SK-N-SH (cell line): ENCODE measurements at regions not wholly inside any gene's neighbourhood (a gene's known extent, or its start where the extent isn't known, plus 50 kb on each side); places are given as distances from the start of the nearest gene placed in this dataset.

Experiments used
- CTCF ChIA-PET: fragments of 300-600, 350-600 bp; formaldehyde crosslinking; extraction: SDS; loops from one replicate; lab custom pipeline; 2021; lab: Yijun Ruan, JAX
- POLR2A ChIA-PET: fragments of 350-600 bp; sonication (Branson Sonifier 250); formaldehyde crosslinking; extraction: SDS; loops from one replicate; lab custom pipeline; 2020; ENCODE audit warnings: antibody characterized with exemption, inconsistent platforms; lab: Yijun Ruan, JAX
- DNase-seq: peaks from one replicate; pipeline ENCODE4 v3.0.0; 2012
- H2AFZ ChIP-seq: fragments of 200-600 bp; sonication (generic); 2 replicates; pipeline ENCODE4 v1.8.1; 2016; ENCODE audit warnings: antibody characterized with exemption, mild to moderate bottlenecking, low read depth
- H3F3A ChIP-seq: fragments of 200-600 bp; sonication (generic); replicated peaks from 2 replicates; pipeline ENCODE3; 2016; ENCODE audit warnings: antibody characterized with exemption, mild to moderate bottlenecking; ENCODE audit not compliant: insufficient read depth
- H3K27ac ChIP-seq, 2 experiments: fragments of 200-500 bp in 1 of 2; fragments of 200-600 bp in 1 of 2; sonication (Bioruptor generic) in 1 of 2; sonication (generic), shearing (Covaris generic) in 1 of 2; 2 replicates each; pipeline versions ENCODE4 v1.5.1 to v1.6.1; 2014 to 2016; ENCODE audit warnings: low read depth in 2 of 2, inconsistent platforms in 1 of 2, low read length in 1 of 2, mild to moderate bottlenecking in 1 of 2, mixed read lengths in 1 of 2
- H3K27me3 ChIP-seq: fragments of 200-600 bp; sonication (generic), shearing (Covaris generic); 2 replicates; pipeline ENCODE4 v1.6.1; 2016; ENCODE audit warnings: mixed run types; ENCODE audit not compliant: insufficient read depth
- H3K36me3 ChIP-seq, 2 experiments: fragments of 200-500 bp in 1 of 2; fragments of 200-600 bp in 1 of 2; sonication (Bioruptor generic) in 1 of 2; sonication (generic) in 1 of 2; replicated peaks in 1 of 2; 2 replicates each; pipeline versions ENCODE3 to v1.5.1; 2014 to 2016; ENCODE audit warnings: low read length in 1 of 2, mild to moderate bottlenecking in 1 of 2; ENCODE audit not compliant: insufficient read depth in 2 of 2, control insufficient read depth in 1 of 2
- H3K4me1 ChIP-seq, 2 experiments: fragments of 200-500 bp in 1 of 2; fragments of 200-600 bp in 1 of 2; sonication (Bioruptor generic) in 1 of 2; sonication (generic), shearing (Covaris generic) in 1 of 2; 2 replicates each; pipeline versions ENCODE4 v1.5.1 to v1.6.1; 2014 to 2016; ENCODE audit warnings: low read depth in 1 of 2, low read length in 1 of 2, mixed run types in 1 of 2; ENCODE audit not compliant: insufficient read depth in 2 of 2, control insufficient read depth in 1 of 2
- H3K4me2 ChIP-seq: fragments of 200-600 bp; sonication (generic), shearing (Covaris generic); 2 replicates; pipeline ENCODE4 v1.6.1; 2017; ENCODE audit warnings: mixed run types
- H3K4me3 ChIP-seq, 2 experiments: fragments of 200-500 bp in 1 of 2; fragments of 200-600 bp in 1 of 2; sonication (Bioruptor generic) in 1 of 2; sonication (generic), shearing (Covaris generic) in 1 of 2; 2 replicates each; pipeline versions ENCODE4 v1.5.1 to v1.8.1; 2014 to 2016; ENCODE audit warnings: low read depth in 2 of 2, inconsistent platforms in 1 of 2, low read length in 1 of 2, mild to moderate bottlenecking in 1 of 2, mixed read lengths in 1 of 2, moderate library complexity in 1 of 2
- H3K79me2 ChIP-seq: fragments of 200-600 bp; sonication (generic); 2 replicates; pipeline ENCODE4 v1.8.1; 2017; ENCODE audit warnings: mild to moderate bottlenecking; ENCODE audit not compliant: insufficient read depth
- H3K9ac ChIP-seq: fragments of 200-600 bp; sonication (generic); 2 replicates; pipeline ENCODE4 v1.6.1; 2017; ENCODE audit warnings: mixed run types
- H3K9me2 ChIP-seq: fragments of 200-600 bp; sonication (generic); 2 replicates; pipeline ENCODE4 v1.6.1; 2017; ENCODE audit warnings: mixed run types
- H3K9me3 ChIP-seq: fragments of 200-600 bp; sonication (generic); 2 replicates; pipeline ENCODE4 v1.6.1; 2017; ENCODE audit warnings: mixed run types, mild to moderate bottlenecking, moderate library complexity
- H4K20me1 ChIP-seq: fragments of 200-600 bp; sonication (generic); 2 replicates; pipeline ENCODE4 v1.6.1; 2017; ENCODE audit warnings: mild to moderate bottlenecking, mixed run types; ENCODE audit not compliant: insufficient read depth
- CHD2 ChIP-seq: fragments of 150-350 bp; IDR thresholded peaks from 2 replicates; pipeline ENCODE4 v1.6.1; 2018; ENCODE audit warnings: low read length; ENCODE audit not compliant: partially characterized antibody
- CTCF ChIP-seq: fragments of 200-600 bp; sonication (generic); IDR thresholded peaks from 2 replicates; pipeline ENCODE4 v1.6.1; 2017; ENCODE audit warnings: antibody characterized with exemption, mild to moderate bottlenecking, moderate library complexity
- ELF1 ChIP-seq: IDR thresholded peaks from 2 replicates; pipeline ENCODE4 v1.4.0; 2012
- EP300 ChIP-seq, 2 experiments: IDR thresholded peaks; 2 replicates each; pipeline versions ENCODE4 v1.4.0 to v1.6.1; 2012; ENCODE audit warnings: borderline replicate concordance in 1 of 2, low read depth in 1 of 2, low read length in 1 of 2
- EZH2phosphoT487 ChIP-seq: fragments of 200-600 bp; sonication (generic); IDR thresholded peaks from 2 replicates; pipeline ENCODE4 v1.6.1; 2017; ENCODE audit warnings: low read depth, mixed run types, mild to moderate bottlenecking, antibody characterized with exemption, moderate library complexity, borderline replicate concordance
- FOSL2 ChIP-seq: IDR thresholded peaks from 2 replicates; pipeline ENCODE4 v1.4.0; 2012; ENCODE audit warnings: low read depth, mild to moderate bottlenecking, moderate library complexity, borderline replicate concordance
- FOXJ3 ChIP-seq: sonication (generic); formaldehyde crosslinking; IDR thresholded peaks from 2 replicates; pipeline ENCODE4 v1.5.1; 2020; ENCODE audit warnings: mild to moderate bottlenecking, missing genetic modification reagents
- FOXM1 ChIP-seq: IDR thresholded peaks from 2 replicates; pipeline ENCODE4 v1.4.0; 2012; ENCODE audit warnings: low read depth, mild to moderate bottlenecking
- GABPA ChIP-seq: IDR thresholded peaks from 2 replicates; pipeline ENCODE4 v1.4.0; 2012; ENCODE audit warnings: low read depth, mild to moderate bottlenecking
- GATA2 ChIP-seq: sonication (generic); formaldehyde crosslinking; IDR thresholded peaks from 2 replicates; pipeline ENCODE4 v1.5.0; 2020; ENCODE audit warnings: mild to moderate bottlenecking, missing genetic modification reagents
- IRF3 ChIP-seq: fragments of 150-350 bp; IDR thresholded peaks from 2 replicates; pipeline ENCODE4 v1.6.1; 2016; ENCODE audit warnings: mild to moderate bottlenecking, low read depth, low read length
- JUND ChIP-seq: IDR thresholded peaks from 2 replicates; pipeline ENCODE4 v1.4.0; 2012
- MEF2A ChIP-seq: IDR thresholded peaks from 2 replicates; pipeline ENCODE4 v1.4.0; 2012; ENCODE audit warnings: low read depth, borderline replicate concordance
- MXI1 ChIP-seq: IDR thresholded peaks from 2 replicates; pipeline ENCODE4 v1.6.1; 2012; ENCODE audit warnings: mild to moderate bottlenecking, low read depth, low read length, improper control_type of control experiment
- NFIC ChIP-seq: IDR thresholded peaks from 2 replicates; pipeline ENCODE4 v1.4.0; 2012; ENCODE audit warnings: borderline replicate concordance
- NRF1 ChIP-seq: IDR thresholded peaks from 2 replicates; pipeline ENCODE4 v1.6.1; 2012; ENCODE audit warnings: low read depth, mild to moderate bottlenecking, low read length
- POLR2AphosphoS5 ChIP-seq: IDR thresholded peaks from 2 replicates; pipeline ENCODE4 v1.6.1; 2012; ENCODE audit warnings: low read depth, low read length
- RXRA ChIP-seq: IDR thresholded peaks from 2 replicates; pipeline ENCODE4 v1.4.0; 2012; ENCODE audit warnings: low read depth, mild to moderate bottlenecking, borderline replicate concordance
- TAF1 ChIP-seq: IDR thresholded peaks from 2 replicates; pipeline ENCODE4 v1.6.1; 2012; ENCODE audit warnings: low read depth, mild to moderate bottlenecking, low read length, moderate library complexity, borderline replicate concordance
- YY1 ChIP-seq: IDR thresholded peaks from 2 replicates; pipeline ENCODE4 v1.4.0; 2012; ENCODE audit warnings: low read depth, mild to moderate bottlenecking
- ZBTB33 ChIP-seq: IDR thresholded peaks from 2 replicates; pipeline ENCODE4 v1.4.0; 2012; ENCODE audit warnings: low read depth, borderline replicate concordance
- WGBS: methylation state at CpG from one replicate; pipeline ENCODE4 v1.1.6; 2017; ENCODE audit warnings: low lambda C conversion rate; 5-methylcytosine and 5-hydroxymethylcytosine counted together
- TF ChIP-seq, protein P1 (sequence below): IDR thresholded peaks from 2 replicates; pipeline ENCODE4 v1.4.0; 2012; ENCODE audit warnings: low read depth

GRCh38 chr2:78034706-78035105, 512.5 kb upstream of the LRRTM4 start:
- TF ChIP-seq POLR2AphosphoS5 (no peak), EP300 (IDR thresholded peaks at IDR 0.05; ENCODE audit: borderline replicate concordance in 1 of 2, low read depth in 1 of 2, low read length in 1 of 2) (no peak), GATA2 (CRISPR knock-in tag) (no peak), FOXM1 (no peak), EZH2phosphoT487 (no peak), JUND (no peak), CTCF (no peak), IRF3 (no peak), MEF2A (no peak), TAF1 (no peak)
- TF ChIP-seq, all 33 proteins: peak for 0
- Histone ChIP-seq H4K20me1 (no peaks in the 10 kb centered on the region), H3K9me2 (peaks cover 4% of the 10 kb centered on the region; the same call in 1 of the 2 replicates), H3K27ac (no peak overlapping the region), H3K4me2 (no peak overlapping the region), H3K36me3 (no peaks in the 10 kb centered on the region), H3K27me3 (no peaks in the 10 kb centered on the region), H2AFZ (no peak overlapping the region), H3F3A (no peaks in the 10 kb centered on the region), H3K9me3 (no peaks in the 10 kb centered on the region), H3K4me3 (no peak overlapping the region), H3K79me2 (no peaks in the 10 kb centered on the region), H3K9ac (no peak overlapping the region), H3K4me1 (no peaks in the 10 kb centered on the region)
- DNase-seq: no peak
- POLR2A ChIA-PET: no interaction called here
- CTCF ChIA-PET: interaction anchor here (0.7 kb wide), 1 partner anchor 29 kb away, joined by 3 read pairs; no protein-coding TSS in a partner anchor
- 9% methylated on average over 3 of the region's 3 CpGs for WGBS

DNA sequence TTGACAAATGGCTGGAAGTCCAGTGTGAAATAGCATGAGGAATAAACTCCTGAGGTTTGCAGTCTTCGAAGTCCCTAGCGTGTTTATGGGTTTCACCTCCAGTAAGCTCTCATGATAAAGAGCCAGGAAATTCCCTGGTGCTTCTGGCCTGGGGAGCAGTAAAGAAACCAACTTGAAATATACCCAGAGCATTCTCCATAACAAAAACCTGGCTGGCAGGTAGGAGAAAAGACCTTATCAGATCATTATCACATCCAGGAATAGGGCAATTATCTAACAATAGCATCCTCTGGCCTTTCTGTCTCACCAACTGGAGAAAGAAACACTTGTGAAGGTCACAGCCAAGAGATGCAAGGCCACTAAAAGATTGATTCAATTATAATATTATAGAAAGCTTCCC, 513.6 kb upstream of the LRRTM4 start:
- POLR2A ChIA-PET: no interaction called here
- 46% methylated on average over 2 of the region's 2 CpGs for WGBS
- Histone ChIP-seq H3K9me2 (peaks cover 4% of the 10 kb centered on the region; the same call in 1 of the 2 replicates), H3K4me1 (no peaks in the 10 kb centered on the region), H3K4me3 (no peak overlapping the region), H2AFZ (no peak overlapping the region), H3K9ac (no peak overlapping the region), H4K20me1 (no peaks in the 10 kb centered on the region), H3F3A (no peaks in the 10 kb centered on the region), H3K27ac (no peak overlapping the region), H3K36me3 (no peaks in the 10 kb centered on the region), H3K9me3 (no peaks in the 10 kb centered on the region), H3K79me2 (no peaks in the 10 kb centered on the region)
- TF ChIP-seq GABPA: no peak
- TF ChIP-seq MEF2A: no peak
- no peak for TF ChIP-seq NRF1
- TF ChIP-seq FOXJ3 (CRISPR knock-in tag): no peak
- TF ChIP-seq, protein P1, sequence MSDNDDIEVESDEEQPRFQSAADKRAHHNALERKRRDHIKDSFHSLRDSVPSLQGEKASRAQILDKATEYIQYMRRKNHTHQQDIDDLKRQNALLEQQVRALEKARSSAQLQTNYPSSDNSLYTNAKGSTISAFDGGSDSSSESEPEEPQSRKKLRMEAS: no peak
- no peak for TF ChIP-seq ZBTB33
- TF ChIP-seq YY1: no peak
- no peak for TF ChIP-seq FOSL2
- no peak for TF ChIP-seq ELF1
- TF ChIP-seq RXRA: no peak
- no peak for TF ChIP-seq GATA2 (CRISPR knock-in tag)
- no peak for TF ChIP-seq CHD2
- TF ChIP-seq MXI1: no peak
- no peak for TF ChIP-seq NFIC
- TF ChIP-seq CTCF: no peak
- TF ChIP-seq, all 33 proteins: peak for 0
- H3K27me3 ChIP-seq: no peaks in the 10 kb centered on the region
- CTCF ChIA-PET: no interaction called here
- H3K4me2 ChIP-seq: no peak overlapping the region
- no peak for DNase-seq
